Right renal cortex interstitium (tissue), 3 donors: ENCODE measurements at regions not wholly inside any gene's neighbourhood (a gene's known extent, or its start where the extent isn't known, plus 50 kb on each side); places are given as distances from the start of the nearest gene placed in this dataset.

Experiments used
- DNase-seq, 3 donors: peaks; one replicate each; pipeline ENCODE4 v3.0.0-alpha.2; 2013; ENCODE audit warnings: low read depth in 3 of 3, low spot score in 2 of 3

- no peak for DNase-seq
Measured at GRCh38 chr12:17695495-17695894, 394.5 kb downstream of the RERGL start.

- DNase-seq: no peak
Measured at GRCh38 chr12:17691369-17691768, 398.6 kb downstream of the RERGL start.

- no peak for DNase-seq
Measured at GRCh38 chr12:17680220-17680619, 409.8 kb downstream of the RERGL start.

- no peak for DNase-seq
Measured at GRCh38 chr12:17666641-17667324, 423.2 kb downstream of the RERGL start.

- no peak for DNase-seq
Measured at GRCh38 chr12:17665839-17666238, 424.2 kb downstream of the RERGL start.

- DNase-seq: no peak
Measured at GRCh38 chr12:17661250-17661649, 428.7 kb downstream of the RERGL start.

- DNase-seq: no peak
Measured at GRCh38 chr12:17652436-17652835, 437.6 kb downstream of the RERGL start.

GRCh38 chr12:17642340-17642650 is 447.7 kb downstream of the RERGL start:
- DNase-seq: no peak

GRCh38 chr12:17640615-17641014 is 449.4 kb downstream of the RERGL start:
- no peak for DNase-seq

GRCh38 chr12:17618831-17619230 is 471.2 kb downstream of the RERGL start:
- DNase-seq: no peak

- DNase-seq: no peak
Measured at GRCh38 chr12:17609701-17610100, 480.3 kb downstream of the RERGL start.

- no peak for DNase-seq
Measured at GRCh38 chr12:17609153-17609552, 480.8 kb downstream of the RERGL start.

- DNase-seq: no peak
Measured at GRCh38 chr12:17595111-17595510, 494.9 kb downstream of the RERGL start.

GRCh38 chr12:17593715-17594406 is 496.1 kb downstream of the RERGL start:
- DNase-seq: no peak

- no peak for DNase-seq
Measured at GRCh38 chr12:17592472-17592871, 497.5 kb downstream of the RERGL start.

GRCh38 chr12:17591005-17591681 is 498.9 kb downstream of the RERGL start:
- DNase-seq: no peak

GRCh38 chr12:17588968-17589367 is 501.0 kb downstream of the RERGL start:
- DNase-seq: no peak

GRCh38 chr12:17579205-17580026 is 510.6 kb downstream of the RERGL start:
- DNase-seq: no peak

GRCh38 chr12:17577405-17577804 is 512.6 kb downstream of the RERGL start:
- no peak for DNase-seq

- no peak for DNase-seq
Measured at GRCh38 chr12:17572250-17572649, 517.7 kb downstream of the RERGL start.

- DNase-seq: no peak
Measured at GRCh38 chr12:17571047-17571446, 518.9 kb downstream of the RERGL start.
